ENCODE measurements at regions not wholly inside any gene's neighbourhood (a gene's known extent, or its start where the extent isn't known, plus 50 kb on each side); places are given as distances from the start of the nearest gene placed in this dataset.

DNA sequence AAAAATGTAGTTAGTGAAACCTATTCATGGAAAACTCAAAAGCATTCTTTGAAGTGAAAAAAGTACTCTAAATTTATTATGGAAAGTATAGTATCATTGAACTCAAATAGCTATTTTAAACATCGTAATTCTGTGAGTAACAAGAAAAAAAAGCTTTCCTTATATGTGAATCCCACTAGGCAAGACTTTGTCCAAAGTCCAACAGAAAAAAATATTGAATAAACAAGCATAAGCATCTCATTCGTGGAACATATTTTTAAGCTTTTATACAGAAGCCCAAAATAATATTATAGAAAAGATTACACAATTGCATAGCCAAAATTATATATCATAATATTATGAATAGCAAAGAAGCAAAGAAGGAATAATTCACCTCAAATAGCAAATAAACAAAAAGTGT, 79.4 kb upstream of the IFNE start:
- TF ChIP-seq, protein P1, sequence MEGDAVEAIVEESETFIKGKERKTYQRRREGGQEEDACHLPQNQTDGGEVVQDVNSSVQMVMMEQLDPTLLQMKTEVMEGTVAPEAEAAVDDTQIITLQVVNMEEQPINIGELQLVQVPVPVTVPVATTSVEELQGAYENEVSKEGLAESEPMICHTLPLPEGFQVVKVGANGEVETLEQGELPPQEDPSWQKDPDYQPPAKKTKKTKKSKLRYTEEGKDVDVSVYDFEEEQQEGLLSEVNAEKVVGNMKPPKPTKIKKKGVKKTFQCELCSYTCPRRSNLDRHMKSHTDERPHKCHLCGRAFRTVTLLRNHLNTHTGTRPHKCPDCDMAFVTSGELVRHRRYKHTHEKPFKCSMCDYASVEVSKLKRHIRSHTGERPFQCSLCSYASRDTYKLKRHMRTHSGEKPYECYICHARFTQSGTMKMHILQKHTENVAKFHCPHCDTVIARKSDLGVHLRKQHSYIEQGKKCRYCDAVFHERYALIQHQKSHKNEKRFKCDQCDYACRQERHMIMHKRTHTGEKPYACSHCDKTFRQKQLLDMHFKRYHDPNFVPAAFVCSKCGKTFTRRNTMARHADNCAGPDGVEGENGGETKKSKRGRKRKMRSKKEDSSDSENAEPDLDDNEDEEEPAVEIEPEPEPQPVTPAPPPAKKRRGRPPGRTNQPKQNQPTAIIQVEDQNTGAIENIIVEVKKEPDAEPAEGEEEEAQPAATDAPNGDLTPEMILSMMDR (IDR thresholded peaks at IDR 0.05; ENCODE audit: insufficient read depth, missing control alignments): no peak
- DNase-seq (ENCODE audit: insufficient read length, low spot score) (no peak), FAIRE-seq (no peak)

DNA sequence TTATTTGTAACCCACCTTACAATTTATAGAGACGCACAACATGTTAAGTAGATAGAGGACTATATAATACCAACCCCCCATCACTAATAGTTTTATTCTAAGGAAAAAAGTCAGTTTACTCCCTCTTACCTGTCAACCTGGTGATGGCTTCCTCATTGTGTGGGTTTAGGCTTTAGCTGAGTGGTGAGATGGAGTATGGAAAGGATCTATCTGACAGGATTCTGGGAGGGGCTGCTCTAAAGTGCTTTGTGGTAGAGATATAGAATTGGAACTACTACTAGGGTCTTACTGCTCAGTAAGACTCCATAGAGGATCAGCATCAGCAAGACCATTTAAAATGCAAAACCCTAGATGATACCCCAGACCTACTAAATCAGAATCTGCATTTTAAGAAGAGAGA, 82.1 kb upstream of the IFNE start:
- TF ChIP-seq, protein P1 (IDR thresholded peaks at IDR 0.05; ENCODE audit: insufficient read depth, missing control alignments): no peak
- DNase-seq (ENCODE audit: insufficient read length, low spot score): no peak

DNA sequence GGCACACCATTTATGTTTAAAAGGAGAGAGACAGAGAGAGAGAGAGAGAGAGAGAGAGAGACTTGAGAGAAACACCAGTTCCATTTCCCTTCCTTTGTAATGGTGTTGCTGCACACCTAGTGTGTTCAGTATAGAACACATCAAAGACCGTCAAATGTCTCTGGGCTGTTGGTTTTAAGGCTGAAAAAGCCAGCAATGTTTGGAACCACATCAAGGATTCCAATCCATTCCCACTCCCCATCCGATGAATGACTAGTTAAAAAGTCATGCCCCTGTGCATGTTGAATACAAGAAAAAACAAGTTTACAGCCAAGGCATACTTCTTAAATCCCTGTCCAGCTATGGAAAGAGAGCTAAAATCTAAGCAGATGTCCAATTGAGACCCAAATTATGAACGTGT, 83.0 kb upstream of the IFNE start:
- TF ChIP-seq, protein P1 (IDR thresholded peaks at IDR 0.05; ENCODE audit: insufficient read depth, missing control alignments): no peak
- FAIRE-seq: no peak
- DNase-seq (ENCODE audit: insufficient read length, low spot score): no peak

More for the DNA sequence above, 82.1 kb upstream of the IFNE start:
- no peak for FAIRE-seq

DNA sequence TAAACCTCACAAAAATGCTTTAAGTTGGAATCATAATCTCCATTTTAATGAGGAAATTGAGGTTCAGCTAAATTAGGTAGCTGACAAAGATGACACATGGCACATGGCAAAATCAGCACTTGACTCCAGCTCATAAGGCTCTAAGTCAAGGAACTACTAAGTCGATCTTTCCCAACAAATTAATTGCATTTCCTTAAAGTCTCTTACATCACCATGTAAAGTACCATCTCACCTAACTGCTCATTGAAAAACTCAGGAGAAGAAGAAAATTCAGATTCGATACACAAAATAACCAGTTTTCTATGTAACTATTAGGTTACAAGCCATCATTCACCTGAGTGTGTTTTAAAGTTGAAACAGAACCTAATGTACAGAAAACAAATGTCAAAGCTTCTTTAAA, 85.8 kb upstream of the IFNE start:
- FAIRE-seq (no peak), DNase-seq (ENCODE audit: insufficient read length, low spot score) (no peak)
- TF ChIP-seq, protein P1 (IDR thresholded peaks at IDR 0.05; ENCODE audit: insufficient read depth, missing control alignments): no peak

DNA sequence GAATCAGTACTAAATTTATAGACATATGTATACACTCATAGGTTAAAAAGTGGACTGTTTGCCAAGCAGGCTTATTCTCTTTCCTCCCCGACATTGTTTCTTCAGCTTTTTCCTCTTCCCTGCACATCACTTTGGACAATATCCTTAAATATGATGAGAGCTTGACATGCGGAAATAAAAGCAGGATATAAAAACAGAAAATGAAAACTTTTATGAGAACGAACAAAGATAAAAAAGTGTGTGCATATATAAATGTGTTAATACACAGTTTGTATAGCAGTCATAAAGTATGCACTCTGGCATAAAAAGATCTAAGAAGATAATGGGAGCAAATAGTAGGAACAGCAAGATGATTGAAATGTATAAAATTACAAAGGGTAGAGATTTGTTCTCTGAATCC, 86.4 kb upstream of the IFNE start:
- FAIRE-seq: no peak
- DNase-seq (ENCODE audit: insufficient read length, low spot score): no peak
- TF ChIP-seq, protein P1 (IDR thresholded peaks at IDR 0.05; ENCODE audit: insufficient read depth, missing control alignments): no peak

DNA sequence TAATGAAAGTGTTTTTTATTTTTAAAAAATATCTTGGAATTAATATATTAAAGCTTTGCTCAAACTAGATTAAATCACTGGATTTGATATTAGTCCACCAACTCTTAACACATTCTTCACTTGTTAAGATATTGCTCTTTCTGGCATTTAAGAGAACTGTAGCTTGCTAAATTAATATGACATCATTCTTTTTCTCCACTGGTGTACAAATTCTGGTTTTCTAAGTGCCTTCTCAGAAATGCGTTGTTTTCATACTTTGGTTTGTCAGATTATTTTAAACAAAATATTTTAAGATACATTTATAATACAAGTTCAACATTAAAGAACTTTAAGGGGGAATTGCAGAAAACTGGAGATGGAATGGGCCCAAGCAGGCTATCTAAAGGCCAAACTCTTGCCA, 87.6 kb upstream of the IFNE start:
- DNase-seq (ENCODE audit: insufficient read length, low spot score): no peak
- TF ChIP-seq, protein P1 (IDR thresholded peaks at IDR 0.05; ENCODE audit: insufficient read depth, missing control alignments): no peak
- no peak for FAIRE-seq

DNA sequence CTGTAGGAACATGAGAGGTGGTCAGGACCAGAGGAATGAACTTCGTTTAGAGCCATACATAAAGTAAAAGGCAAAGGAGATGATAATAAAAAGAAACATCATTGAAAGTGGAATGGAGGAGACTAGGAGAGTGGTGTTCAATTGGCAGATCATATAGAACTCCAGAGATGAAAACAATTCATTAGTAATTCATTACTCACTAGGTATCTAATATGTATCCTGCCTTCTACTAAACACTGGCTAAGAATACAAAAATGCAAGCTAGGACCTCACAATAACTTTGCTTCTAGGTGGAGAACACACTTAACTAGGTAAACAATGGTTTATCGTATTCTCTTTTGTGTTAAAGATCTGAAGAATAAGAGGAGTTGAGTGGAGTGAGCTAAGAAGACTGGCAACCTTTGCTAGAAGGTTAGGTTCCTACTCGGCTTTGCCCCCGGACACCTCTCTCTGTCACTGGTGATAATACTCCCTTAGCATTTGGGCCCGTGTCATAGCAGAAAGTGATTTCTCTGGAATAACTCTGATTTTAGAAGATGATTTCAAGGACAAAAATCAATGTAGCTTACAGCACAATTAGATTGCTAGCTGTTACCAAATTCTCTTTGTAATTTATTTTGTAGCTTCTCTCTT, 88.6 kb upstream of the IFNE start:
- FAIRE-seq: no peak
- TF ChIP-seq, protein P1 (IDR thresholded peaks at IDR 0.05; ENCODE audit: insufficient read depth, missing control alignments): no peak
- DNase-seq (ENCODE audit: insufficient read length, low spot score): no peak

All from D721Med (cell line).